ENCODE measurements at regions not wholly inside any gene's neighbourhood (a gene's known extent, or its start where the extent isn't known, plus 50 kb on each side); places are given as distances from the start of the nearest gene placed in this dataset.

DNA sequence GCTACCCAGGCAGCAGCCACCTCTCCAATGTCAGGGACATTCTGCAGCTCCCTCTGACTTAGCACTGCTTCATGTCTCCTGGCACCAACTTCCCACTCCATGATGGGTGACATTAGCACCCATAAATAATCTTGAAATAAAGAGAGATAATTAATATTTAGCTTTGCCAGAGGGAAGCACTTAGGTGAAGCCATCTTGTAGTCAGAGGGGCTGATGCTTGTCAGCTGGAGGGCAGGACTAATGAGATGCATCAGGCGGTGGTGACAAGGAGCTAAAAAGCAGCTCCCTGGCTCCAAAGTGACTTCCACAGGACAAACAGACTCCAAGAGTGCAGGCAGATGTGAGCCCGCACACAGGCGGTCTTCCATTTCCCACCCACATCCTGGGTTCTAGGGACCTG is 153.0 kb upstream of the ID2 start:
- Histone ChIP-seq H3K9me3 (ENCODE audit: low read depth) (no peaks in the 10 kb centered on the region), H3K27me3 (no peaks in the 10 kb centered on the region), H3K36me3 (no peaks in the 10 kb centered on the region), H3K4me1 (ENCODE audit: low read depth) (peaks cover 10% of the 10 kb centered on the region), H3K27ac (no peak overlapping the region), H3K4me3 (no peak overlapping the region)
- no peak for DNase-seq (ENCODE audit: low read depth in 1 of 2, low spot score in 1 of 2)
- TF ChIP-seq, protein P1, sequence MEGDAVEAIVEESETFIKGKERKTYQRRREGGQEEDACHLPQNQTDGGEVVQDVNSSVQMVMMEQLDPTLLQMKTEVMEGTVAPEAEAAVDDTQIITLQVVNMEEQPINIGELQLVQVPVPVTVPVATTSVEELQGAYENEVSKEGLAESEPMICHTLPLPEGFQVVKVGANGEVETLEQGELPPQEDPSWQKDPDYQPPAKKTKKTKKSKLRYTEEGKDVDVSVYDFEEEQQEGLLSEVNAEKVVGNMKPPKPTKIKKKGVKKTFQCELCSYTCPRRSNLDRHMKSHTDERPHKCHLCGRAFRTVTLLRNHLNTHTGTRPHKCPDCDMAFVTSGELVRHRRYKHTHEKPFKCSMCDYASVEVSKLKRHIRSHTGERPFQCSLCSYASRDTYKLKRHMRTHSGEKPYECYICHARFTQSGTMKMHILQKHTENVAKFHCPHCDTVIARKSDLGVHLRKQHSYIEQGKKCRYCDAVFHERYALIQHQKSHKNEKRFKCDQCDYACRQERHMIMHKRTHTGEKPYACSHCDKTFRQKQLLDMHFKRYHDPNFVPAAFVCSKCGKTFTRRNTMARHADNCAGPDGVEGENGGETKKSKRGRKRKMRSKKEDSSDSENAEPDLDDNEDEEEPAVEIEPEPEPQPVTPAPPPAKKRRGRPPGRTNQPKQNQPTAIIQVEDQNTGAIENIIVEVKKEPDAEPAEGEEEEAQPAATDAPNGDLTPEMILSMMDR (IDR thresholded peaks at IDR 0.05; ENCODE audit: low read depth, low read length) = no peak

DNA sequence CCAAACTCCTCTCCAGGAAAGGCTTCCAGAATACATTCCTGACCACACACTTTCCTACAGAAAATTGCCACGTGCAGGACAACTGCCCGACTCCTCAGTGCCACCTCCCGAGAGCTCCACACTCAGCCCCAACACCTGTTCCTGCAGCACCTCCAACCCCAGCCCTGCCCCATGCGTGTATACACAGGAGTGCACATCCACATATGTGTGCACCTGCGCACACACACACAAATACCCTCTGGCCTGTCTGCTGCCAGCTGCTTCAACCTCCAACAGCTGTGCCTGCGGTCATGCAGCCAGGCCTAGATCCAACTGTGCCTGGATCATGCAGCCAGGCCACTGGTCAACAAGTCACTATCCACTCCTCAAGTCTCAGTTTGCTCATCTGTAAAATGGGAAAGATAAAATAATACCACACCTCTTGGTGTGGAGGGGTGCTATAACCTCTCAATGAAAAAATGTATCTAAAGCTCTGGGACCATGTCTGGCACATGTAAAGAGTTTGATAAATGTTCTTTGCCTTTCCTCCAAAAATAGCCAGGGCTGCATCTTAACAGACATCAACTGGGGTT is 152.1 kb upstream of the ID2 start:
- Histone ChIP-seq H3K4me3 (no peak overlapping the region), H3K27me3 (no peaks in the 10 kb centered on the region), H3K4me1 (ENCODE audit: low read depth) (peaks cover 12% of the 10 kb centered on the region), H3K9me3 (ENCODE audit: low read depth) (no peaks in the 10 kb centered on the region), H3K36me3 (no peaks in the 10 kb centered on the region), H3K27ac (no peak overlapping the region)
- DNase-seq (ENCODE audit: low read depth in 1 of 2, low spot score in 1 of 2) = no peak
- TF ChIP-seq, protein P1 (IDR thresholded peaks at IDR 0.05; ENCODE audit: low read depth, low read length) = no peak

DNA sequence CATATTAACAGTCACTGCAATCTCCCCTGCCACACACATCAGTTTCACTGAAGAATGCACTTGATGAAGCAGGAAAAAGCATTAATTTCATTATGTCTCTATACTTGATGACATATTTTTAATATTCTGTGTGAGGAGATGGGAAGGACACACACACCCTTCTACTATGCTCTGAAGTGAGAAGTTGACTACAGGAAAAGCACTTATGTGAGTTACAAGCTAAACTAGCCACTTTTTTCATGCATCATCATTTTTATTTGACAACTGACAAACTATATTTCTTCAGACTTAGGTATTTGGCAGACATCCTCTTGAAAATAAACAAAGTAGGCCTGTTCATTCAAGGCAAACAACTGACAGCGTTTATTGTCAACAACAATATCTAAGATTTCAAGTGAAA is 150.4 kb upstream of the ID2 start:
- Histone ChIP-seq H3K4me3 (no peak overlapping the region), H3K27me3 (no peaks in the 10 kb centered on the region), H3K9me3 (ENCODE audit: low read depth) (no peaks in the 10 kb centered on the region), H3K27ac (no peak overlapping the region), H3K4me1 (ENCODE audit: low read depth) (peaks cover 19% of the 10 kb centered on the region), H3K36me3 (no peaks in the 10 kb centered on the region)
- TF ChIP-seq, protein P1 (IDR thresholded peaks at IDR 0.05; ENCODE audit: low read depth, low read length) = no peak
- no peak for DNase-seq (ENCODE audit: low read depth in 1 of 2, low spot score in 1 of 2)

GRCh38 chr2:8532438-8532837 is 149.4 kb upstream of the ID2 start:
- Histone ChIP-seq H3K27ac (no peak overlapping the region), H3K4me3 (no peak overlapping the region), H3K27me3 (no peaks in the 10 kb centered on the region), H3K4me1 (ENCODE audit: low read depth) (peaks cover 28% of the 10 kb centered on the region), H3K9me3 (ENCODE audit: low read depth) (no peaks in the 10 kb centered on the region), H3K36me3 (no peaks in the 10 kb centered on the region)
- no peak for DNase-seq (ENCODE audit: low read depth in 1 of 2, low spot score in 1 of 2)
- TF ChIP-seq, protein P1 (IDR thresholded peaks at IDR 0.05; ENCODE audit: low read depth, low read length) = no peak

DNA sequence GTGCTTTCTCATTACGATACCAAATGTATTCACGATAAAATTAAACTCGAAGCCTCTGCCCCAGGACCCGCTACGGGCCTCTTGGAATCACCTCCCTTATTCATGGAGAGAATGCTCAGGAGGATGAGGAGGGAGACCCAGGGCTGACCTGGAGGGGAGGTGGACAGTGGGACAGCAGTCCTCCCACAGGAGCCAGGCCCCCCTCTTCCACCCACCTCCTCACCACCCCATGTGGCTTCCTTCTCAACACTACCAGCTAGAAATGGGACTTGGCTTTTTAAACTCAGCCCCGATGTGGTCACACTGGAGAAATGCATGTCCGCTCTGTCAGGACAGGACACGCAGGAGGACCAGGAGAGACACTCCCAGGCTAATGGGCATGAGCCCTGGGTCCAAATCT is 147.9 kb upstream of the ID2 start:
- Histone ChIP-seq H3K4me3 (no peak overlapping the region), H3K4me1 (ENCODE audit: low read depth) (peaks cover 40% of the 10 kb centered on the region), H3K27ac (no peak overlapping the region), H3K36me3 (no peaks in the 10 kb centered on the region), H3K27me3 (no peaks in the 10 kb centered on the region), H3K9me3 (ENCODE audit: low read depth) (no peaks in the 10 kb centered on the region)
- TF ChIP-seq, protein P1 (IDR thresholded peaks at IDR 0.05; ENCODE audit: low read depth, low read length) = no peak
- DNase-seq (ENCODE audit: low read depth in 1 of 2, low spot score in 1 of 2) = no peak

DNA sequence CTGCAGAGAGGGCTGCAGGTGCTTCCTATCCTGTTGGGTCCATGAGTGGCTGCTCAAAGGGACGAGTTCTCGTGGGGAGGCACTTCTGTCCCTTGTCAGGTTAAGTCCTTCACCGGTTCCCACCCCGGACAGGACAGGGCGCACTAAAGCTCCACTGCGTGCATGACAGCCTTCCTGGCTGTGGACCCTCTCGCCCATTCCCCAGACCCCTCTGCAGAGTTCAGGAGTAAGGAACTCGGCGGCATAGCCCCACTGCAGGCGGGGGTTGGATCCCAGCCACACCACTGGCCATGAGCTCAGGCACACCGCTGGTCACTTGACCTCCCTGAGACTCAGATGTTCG is 147.5 kb upstream of the ID2 start:
- H3K9me3 ChIP-seq (ENCODE audit: low read depth) = no peaks in the 10 kb centered on the region

More for the DNA sequence above, 147.5 kb upstream of the ID2 start:
- TF ChIP-seq, protein P1 (IDR thresholded peaks at IDR 0.05; ENCODE audit: low read depth, low read length) = no peak
- DNase-seq (ENCODE audit: low read depth in 1 of 2, low spot score in 1 of 2) = no peak
- Histone ChIP-seq H3K4me1 (ENCODE audit: low read depth) (peaks cover 44% of the 10 kb centered on the region), H3K27ac (peak overlapping the region; percentile 8), H3K4me3 (no peak overlapping the region), H3K36me3 (no peaks in the 10 kb centered on the region), H3K27me3 (no peaks in the 10 kb centered on the region)
